Activated CD4-positive, alpha-beta T cell treated with anti-CD3 and anti-CD28 coated beads for 4 hours (primary cell): ENCODE measurements at regions not wholly inside any gene's neighbourhood (a gene's known extent, or its start where the extent isn't known, plus 50 kb on each side); places are given as distances from the start of the nearest gene placed in this dataset.

ENCODE experiments used
- DNase-seq, 2 donors: peaks; one replicate each; pipeline ENCODE4 v3.0.0-alpha.2; 2020

GRCh38 chr1:36572906-36573305 lies 90.2 kb upstream of the CSF3R start:
- no peak for DNase-seq

GRCh38 chr1:36572142-36572715 lies 89.5 kb upstream of the CSF3R start:
- no peak for DNase-seq

- DNase-seq: no peak
These were observed 88.4 kb upstream of the CSF3R start for GRCh38 chr1:36571106-36571505.

GRCh38 chr1:36570478-36571060 lies 87.9 kb upstream of the CSF3R start:
- no peak for DNase-seq

GRCh38 chr1:36570006-36570405 lies 87.3 kb upstream of the CSF3R start:
- no peak for DNase-seq

GRCh38 chr1:36567601-36568341 lies 85.1 kb upstream of the CSF3R start:
- no peak for DNase-seq

- no peak for DNase-seq
These were observed 83.1 kb upstream of the CSF3R start for GRCh38 chr1:36565576-36566501.

- no peak for DNase-seq
These were observed 79.5 kb upstream of the CSF3R start for GRCh38 chr1:36562181-36562685.

GRCh38 chr1:36561361-36561724 lies 78.6 kb upstream of the CSF3R start:
- DNase-seq: no peak

- DNase-seq: no peak
These were observed 78.1 kb upstream of the CSF3R start for GRCh38 chr1:36560621-36561360.

GRCh38 chr1:36560177-36560576 lies 77.5 kb upstream of the CSF3R start:
- DNase-seq: no peak

- no peak for DNase-seq
These were observed 76.3 kb upstream of the CSF3R start for GRCh38 chr1:36559061-36559460.

- DNase-seq: no peak
These were observed 74.6 kb upstream of the CSF3R start for GRCh38 chr1:36557041-36558000.

- no peak for DNase-seq
These were observed 72.3 kb upstream of the CSF3R start for GRCh38 chr1:36555041-36555440.

GRCh38 chr1:36554323-36554628 lies 71.6 kb upstream of the CSF3R start:
- no peak for DNase-seq

GRCh38 chr1:36553591-36554322 lies 71.0 kb upstream of the CSF3R start:
- peak; percentile 62 to 65 for DNase-seq

- DNase-seq: no peak
These were observed 60.3 kb upstream of the CSF3R start for GRCh38 chr1:36542962-36543515.

- no peak for DNase-seq
These were observed 59.6 kb upstream of the CSF3R start for GRCh38 chr1:36542024-36542961.

- DNase-seq: no peak
These were observed 57.3 kb upstream of the CSF3R start for GRCh38 chr1:36540056-36540455.
